A549 (cell line): ENCODE measurements at regions not wholly inside any gene's neighbourhood (a gene's known extent, or its start where the extent isn't known, plus 50 kb on each side); places are given as distances from the start of the nearest gene placed in this dataset.

Source experiments
- ATAC-seq, 2 experiments: fragments of 200-7000 bp in 1 of 2; fragments of >200 bp in 1 of 2; cut with Nextera tagmentation in 1 of 2; cut with Tn5 transposase in 1 of 2; 3 replicates each; pipeline versions ENCODE4 v1.8.0 to v1.9.1; 2018 to 2020; ENCODE audit warnings: mild to moderate bottlenecking in 1 of 2, moderate library complexity in 1 of 2
- CTCF ChIA-PET: fragments of 300-600 bp; sonication (Branson Sonifier 250); formaldehyde crosslinking; extraction: SDS; loops from one replicate; lab custom pipeline; 2021; ENCODE audit warnings: antibody characterized with exemption, inconsistent platforms; lab: Yijun Ruan, JAX
- POLR2A ChIA-PET: fragments of 350-600 bp; formaldehyde crosslinking; extraction: SDS; loops from one replicate; lab custom pipeline; 2021; ENCODE audit warnings: antibody characterized with exemption, inconsistent platforms; lab: Yijun Ruan, JAX
- DNase-seq, 2 experiments: peaks; one replicate each; pipeline versions ENCODE4 v3.0.0 to v3.0.0-alpha.2; 2011 to 2016; ENCODE audit warnings: low read depth in 1 of 2, low spot score in 1 of 2
- FAIRE-seq: peaks from 2 replicates; lab custom pipeline; 2011; peaks lifted over from hg19 to GRCh38; lab: Jason Lieb, UNC
- H3K27ac ChIP-seq, 2 experiments: fragments of >200 bp; sonication (Bioruptor Twin); formaldehyde crosslinking; 3 replicates each; pipeline ENCODE4 v1.5.1; 2016 to 2017
- H3K4me1 ChIP-seq: fragments of >200 bp; sonication (Bioruptor Twin); formaldehyde crosslinking; 3 replicates; pipeline ENCODE4 v1.6.1; 2016
- H3K4me2 ChIP-seq: fragments of >200 bp; sonication (Bioruptor Twin); formaldehyde crosslinking; 3 replicates; pipeline ENCODE4 v1.6.1; 2016
- H3K4me3 ChIP-seq: fragments of >200 bp; sonication (Bioruptor Twin); formaldehyde crosslinking; 3 replicates; pipeline ENCODE4 v1.5.1; 2016
- H3K9me3 ChIP-seq: fragments of >200 bp; sonication (Bioruptor Twin); formaldehyde crosslinking; 3 replicates; pipeline ENCODE4 v1.6.1; 2016
- ATOH8 ChIP-seq: fragments of 250-450 bp; sonication (Bioruptor Pico); IDR thresholded peaks from 2 replicates; pipeline ENCODE4 v1.5.0; 2020; ENCODE audit warnings: low read depth, mild to moderate bottlenecking, moderate library complexity
- BHLHE40 ChIP-seq: IDR thresholded peaks from 2 replicates; pipeline ENCODE4 v1.6.1; 2012; ENCODE audit warnings: low read depth, low read length, inconsistent platforms
- CHD4 ChIP-seq: fragments of 200-600 bp; sonication (generic); IDR thresholded peaks from 2 replicates; pipeline ENCODE4 v1.6.1; 2016; ENCODE audit warnings: antibody characterized with exemption, mild to moderate bottlenecking, borderline replicate concordance
- CTCF ChIP-seq: fragments of >200 bp; sonication (Bioruptor Twin); formaldehyde crosslinking; IDR thresholded peaks from 3 replicates; pipeline ENCODE4 v1.5.1; 2016
- EHMT2 ChIP-seq: fragments of 200-600 bp; sonication (generic); IDR thresholded peaks from 2 replicates; pipeline ENCODE4 v1.6.1; 2016; ENCODE audit warnings: antibody characterized with exemption, low read depth, mild to moderate bottlenecking, moderate library complexity
- ELK1 ChIP-seq: fragments of 150-350 bp; IDR thresholded peaks from 2 replicates; pipeline ENCODE4 v1.6.1; 2014; ENCODE audit warnings: low read depth, mild to moderate bottlenecking, low read length
- HEYL ChIP-seq: fragments of 250-450 bp; sonication (Bioruptor Pico); IDR thresholded peaks from 2 replicates; pipeline ENCODE4 v1.8.0; 2021; ENCODE audit warnings: mild to moderate bottlenecking, moderate library complexity
- HOXB13 ChIP-seq: fragments of 250-450 bp; sonication (Bioruptor Pico); IDR thresholded peaks from 2 replicates; pipeline ENCODE4 v1.5.0; 2020; ENCODE audit warnings: low read depth, mild to moderate bottlenecking, moderate library complexity
- JUN ChIP-seq, 2 experiments: fragments of >200 bp; sonication (Bioruptor Twin); formaldehyde crosslinking; IDR thresholded peaks; 2 replicates in 1 of 2; 3 replicates in 1 of 2; pipeline ENCODE4 v1.6.1; 2016 to 2017
- MAFK ChIP-seq: fragments of 450-650 bp; IDR thresholded peaks from 2 replicates; pipeline ENCODE4 v1.6.1; 2014; ENCODE audit not compliant: partially characterized antibody
- NPAS2 ChIP-seq: fragments of 250-450 bp; sonication (Bioruptor Pico); IDR thresholded peaks from 2 replicates; pipeline ENCODE4 v1.8.0; 2022; ENCODE audit warnings: mild to moderate bottlenecking, moderate library complexity, borderline replicate concordance
- POLR2A ChIP-seq: IDR thresholded peaks from 2 replicates; pipeline ENCODE4 v1.6.1; 2012; ENCODE audit warnings: mild to moderate bottlenecking, low read length
- RARB ChIP-seq: fragments of 250-450 bp; sonication (Bioruptor Pico); IDR thresholded peaks from 2 replicates; pipeline ENCODE4 v1.8.0; 2021; ENCODE audit warnings: mild to moderate bottlenecking, moderate library complexity
- RNF2 ChIP-seq: fragments of 200-600 bp; sonication (generic); IDR thresholded peaks from 2 replicates; pipeline ENCODE4 v1.6.1; 2016; ENCODE audit warnings: low read depth, mild to moderate bottlenecking, antibody characterized with exemption, moderate library complexity, borderline replicate concordance
- SMC3 ChIP-seq: fragments of >200 bp; sonication (Bioruptor Twin); formaldehyde crosslinking; IDR thresholded peaks from 3 replicates; pipeline ENCODE4 v1.6.1; 2018; ENCODE audit warnings: inconsistent platforms
- ZC3H11A ChIP-seq: fragments of 450-650 bp; IDR thresholded peaks from 2 replicates; pipeline ENCODE4 v1.6.1; 2014; ENCODE audit warnings: antibody characterized with exemption, mild to moderate bottlenecking
- ZFP36 ChIP-seq: fragments of 450-650 bp; IDR thresholded peaks from 2 replicates; pipeline ENCODE4 v1.6.1; 2014; ENCODE audit warnings: borderline replicate concordance; ENCODE audit not compliant: partially characterized antibody
- ZNF302 ChIP-seq: fragments of 250-450 bp; sonication (Bioruptor Pico); IDR thresholded peaks from 2 replicates; pipeline ENCODE4 v1.9.0; 2021; ENCODE audit warnings: inconsistent platforms, mild to moderate bottlenecking, moderate library complexity
- WGBS: methylation state at CpG from one replicate; pipeline ENCODE4 v1.1.6; 2017; ENCODE audit errors: missing lambda C conversion rate; 5-methylcytosine and 5-hydroxymethylcytosine counted together

GRCh38 chr4:114488301-114488982 lies 110.2 kb upstream of the UGT8 start:
- POLR2A ChIA-PET: no interaction called here
- no peak overlapping the region for H3K4me3 ChIP-seq
- H3K9me3 ChIP-seq: no peaks in the 10 kb centered on the region
- TF ChIP-seq NPAS2 (no peak), MAFK (peak; percentile 23), ZFP36 (no peak), ELK1 (no peak)
- TF ChIP-seq, all 56 proteins: peak for 1
- H3K27ac ChIP-seq: no peak overlapping the region
- no peaks in the 10 kb centered on the region for H3K4me1 ChIP-seq
- FAIRE-seq (no peak), ATAC-seq (no peak), DNase-seq (no peak)
- no peak overlapping the region for H3K4me2 ChIP-seq
- CTCF ChIA-PET: no interaction called here
- 39% methylated on average over 3 of the region's 3 CpGs for WGBS

- POLR2A ChIA-PET: no interaction called here
- ATAC-seq (no peak), DNase-seq (no peak), FAIRE-seq (no peak)
- CTCF ChIA-PET: no interaction called here
- Histone ChIP-seq H3K4me3 (no peak overlapping the region), H3K27ac (no peak overlapping the region), H3K4me1 (no peaks in the 10 kb centered on the region), H3K4me2 (no peak overlapping the region), H3K9me3 (no peaks in the 10 kb centered on the region)
- TF ChIP-seq RNF2: no peak
- WGBS: 0% methylated on average over 2 of the region's 2 CpGs
These were observed 104.3 kb upstream of the UGT8 start for GRCh38 chr4:114494246-114494803.

- no peaks in the 10 kb centered on the region for H3K9me3 ChIP-seq
- no peak overlapping the region for H3K4me3 ChIP-seq
These were observed 103.1 kb upstream of the UGT8 start for GRCh38 chr4:114495471-114495928.

More at GRCh38 chr4:114495471-114495928, 103.1 kb upstream of the UGT8 start:
- H3K4me1 ChIP-seq: no peaks in the 10 kb centered on the region
- TF ChIP-seq SMC3 (no peak), CTCF (no peak), JUN (IDR thresholded peaks at IDR 0.05) (no peak), HOXB13 (CRISPR knock-in tag) (no peak), BHLHE40 (no peak), CHD4 (no peak), EHMT2 (no peak), HEYL (CRISPR knock-in tag) (no peak), ZNF302 (CRISPR knock-in tag) (no peak), RARB (CRISPR knock-in tag) (no peak), ATOH8 (CRISPR knock-in tag) (no peak), POLR2A (no peak), ZC3H11A (no peak)
- no peak overlapping the region for H3K4me2 ChIP-seq
- ATAC-seq: no peak
- ChIA-PET CTCF (interaction anchor here (0.7 to 0.9 kb wide), 2 partner anchors 284 to 594 kb away, joined by 3 to 4 read pairs; no protein-coding TSS in a partner anchor), POLR2A (no interaction called here)
- no peak for DNase-seq
- no peak for FAIRE-seq
- no peak overlapping the region for H3K27ac ChIP-seq
- 28% methylated on average over 8 of the region's 8 CpGs for WGBS
